ENCODE measurements at regions not wholly inside any gene's neighbourhood (a gene's known extent, or its start where the extent isn't known, plus 50 kb on each side); places are given as distances from the start of the nearest gene placed in this dataset.

DNA sequence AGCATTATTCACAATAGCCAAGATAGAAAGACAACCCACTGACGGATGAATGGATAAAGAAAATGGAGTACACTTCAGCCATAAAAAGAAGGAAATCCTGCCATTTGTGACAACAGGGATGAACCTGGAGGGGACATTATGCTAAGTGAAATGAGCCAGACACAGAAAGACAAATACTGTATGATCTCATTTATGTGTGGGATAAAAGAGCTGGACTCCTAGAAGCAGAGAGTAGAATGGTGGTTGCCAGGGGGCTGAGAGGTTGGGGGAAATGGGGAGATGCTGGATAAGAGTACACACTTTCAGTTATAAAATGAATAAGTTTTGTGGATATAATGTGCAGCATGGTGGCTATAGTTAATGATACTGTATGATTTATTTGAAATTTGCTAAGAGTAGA is 124.4 kb downstream of the SEC23IP start:
- intact Hi-C loops (cut with micrococcal nuclease; ENCODE audit: unreplicated experiment) (no loop called here), in situ Hi-C loops (cut with HindIII; ENCODE audit: low pct_unique_long_range_greater_than_20kb, low sequenced_read_pairs) (no loop called here)
- 0 out of 2 replicates have a peak, but pooled peaks cover 2% of the 10 kb centered on the region for H3K4me1 ChIP-seq (ENCODE audit: control insufficient read depth, insufficient read depth, low read length)
- H3K36me3 ChIP-seq (ENCODE audit: control insufficient read depth, insufficient read depth, low read length), result no peaks in the 10 kb centered on the region
- peaks cover 2% of the 10 kb centered on the region for H3K27me3 ChIP-seq (ENCODE audit: control insufficient read depth, insufficient read depth, low read length)
- ChIA-PET CTCF (no interaction called here), POLR2A (no interaction called here)
- no peak for TF ChIP-seq TCF7L2 (IDR thresholded peaks at IDR 0.05; ENCODE audit: low read depth, low read length)
- no peak for TF ChIP-seq REST (IDR thresholded peaks at IDR 0.05; ENCODE audit: insufficient read depth in 1 of 2, low read depth in 2 of 2, low read length in 1 of 2)
- TF ChIP-seq CTCF (IDR thresholded peaks at IDR 0.05), result no peak
- TF ChIP-seq SIN3A (IDR thresholded peaks at IDR 0.05; ENCODE audit: borderline replicate concordance, insufficient read depth, low read depth, low read length), result no peak
- no peak for TF ChIP-seq POLR2AphosphoS5 (IDR thresholded peaks at IDR 0.05; ENCODE audit: low read depth, low read length)
- H3K27ac ChIP-seq (ENCODE audit: low read length), result no peak overlapping the region
- DNase-seq (ENCODE audit: low read depth, low spot score), result no peak
- BruUV-seq (replicated peaks), result no TSS peak
- no peak for ATAC-seq
- H3K4me3 ChIP-seq (ENCODE audit: low read depth in 2 of 2, low read length in 2 of 2), result no peak overlapping the region
- no peaks in the 10 kb centered on the region for H3K9me3 ChIP-seq (ENCODE audit: control insufficient read depth, insufficient read depth, low read depth, low read length)

GRCh38 chr10:120017733-120018417 is 125.3 kb downstream of the SEC23IP start:
- Histone ChIP-seq H3K36me3 (ENCODE audit: control insufficient read depth, insufficient read depth, low read length) (no peaks in the 10 kb centered on the region), H3K27me3 (ENCODE audit: control insufficient read depth, insufficient read depth, low read length) (peaks cover 2% of the 10 kb centered on the region), H3K4me1 (ENCODE audit: control insufficient read depth, insufficient read depth, low read length) (no peaks in the 10 kb centered on the region), H3K9me3 (ENCODE audit: control insufficient read depth, insufficient read depth, low read depth, low read length) (no peaks in the 10 kb centered on the region), H3K4me3 (ENCODE audit: low read depth in 2 of 2, low read length in 2 of 2) (no peak overlapping the region), H3K27ac (ENCODE audit: low read length) (no peak overlapping the region)
- in situ Hi-C loops (cut with HindIII; ENCODE audit: low pct_unique_long_range_greater_than_20kb, low sequenced_read_pairs), result no loop called here
- TF ChIP-seq SIN3A (IDR thresholded peaks at IDR 0.05; ENCODE audit: borderline replicate concordance, insufficient read depth, low read depth, low read length) (no peak), TCF7L2 (IDR thresholded peaks at IDR 0.05; ENCODE audit: low read depth, low read length) (no peak), REST (IDR thresholded peaks at IDR 0.05; ENCODE audit: insufficient read depth in 1 of 2, low read depth in 2 of 2, low read length in 1 of 2) (no peak), CTCF (IDR thresholded peaks at IDR 0.05) (no peak), POLR2AphosphoS5 (IDR thresholded peaks at IDR 0.05; ENCODE audit: low read depth, low read length) (no peak)
- no peak for DNase-seq (ENCODE audit: low read depth, low spot score)
- ChIA-PET POLR2A (no interaction called here), CTCF (no interaction called here)
- intact Hi-C loops (cut with micrococcal nuclease; ENCODE audit: unreplicated experiment), result no loop called here
- no peak for ATAC-seq
- BruUV-seq (replicated peaks), result no TSS peak
